GM19238 (cell line): ENCODE measurements at regions not wholly inside any gene's neighbourhood (a gene's known extent, or its start where the extent isn't known, plus 50 kb on each side); places are given as distances from the start of the nearest gene placed in this dataset.
"Not testable (repeated sequence)": the region's sequence is repeated elsewhere in the genome, so short reads cannot be mapped to it uniquely, and the experiment has no call there.

ENCODE experiments used
- DNase-seq: peaks from one replicate; pipeline ENCODE4 v3.0.0; 2011; ENCODE audit warnings: low spot score; ENCODE audit not compliant: insufficient read length

DNA sequence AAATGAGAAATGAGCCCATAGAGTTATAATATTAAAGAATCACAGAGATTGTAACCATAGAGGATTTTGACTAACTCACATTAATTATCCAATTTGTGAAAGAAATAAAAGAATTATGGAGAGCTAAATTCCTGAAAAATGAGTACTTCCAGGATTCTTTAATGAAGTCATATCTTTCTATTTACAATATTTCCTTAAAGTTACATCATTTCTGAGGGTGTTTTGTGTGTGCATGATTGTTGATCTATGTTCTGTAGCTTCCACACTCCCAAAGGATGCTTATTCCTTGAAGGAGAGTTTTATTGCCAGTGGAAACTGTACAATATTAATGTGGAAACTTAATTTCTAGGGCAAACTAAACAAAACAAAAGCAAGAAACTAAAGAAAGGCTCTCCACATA is 299.6 kb downstream of the MDFIC start:
- no peak for DNase-seq

DNA sequence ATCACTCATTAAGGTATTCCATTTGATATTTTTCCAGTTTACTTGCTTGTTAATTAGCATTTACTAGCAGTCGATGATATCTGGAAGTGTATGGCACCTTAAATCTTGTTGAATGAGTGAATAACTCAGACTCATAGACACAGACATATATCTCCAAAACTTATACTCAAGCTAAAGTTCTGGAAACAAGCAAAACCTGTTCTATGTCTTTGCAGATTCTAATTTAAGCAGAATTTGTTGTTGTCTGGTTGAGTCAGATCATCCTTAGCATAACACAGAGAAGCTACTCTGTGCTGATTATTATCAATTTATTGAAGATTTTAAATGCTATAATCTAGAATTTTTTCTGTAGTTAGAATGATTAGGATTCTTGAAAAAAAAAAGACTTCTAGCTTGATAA is 296.2 kb downstream of the MDFIC start:
- DNase-seq = no peak

DNA sequence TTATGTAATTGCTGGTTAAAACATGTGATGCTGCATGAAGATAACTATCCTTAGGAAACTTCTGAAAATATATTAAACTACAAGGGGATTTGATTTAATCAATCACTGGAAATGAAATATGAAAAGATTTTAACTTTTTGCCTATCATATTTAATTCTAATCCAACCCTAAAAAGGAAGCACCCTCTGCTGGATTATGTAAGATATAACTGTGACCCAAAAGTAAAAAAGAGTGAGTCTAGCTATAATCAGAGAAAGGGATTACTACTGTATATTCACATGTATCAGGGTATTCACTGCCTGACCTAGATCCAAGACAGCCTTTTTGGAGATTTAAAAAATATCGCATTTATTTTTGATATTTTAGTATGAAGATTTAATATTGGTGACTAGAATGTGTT is 295.5 kb downstream of the MDFIC start:
- no peak for DNase-seq

DNA sequence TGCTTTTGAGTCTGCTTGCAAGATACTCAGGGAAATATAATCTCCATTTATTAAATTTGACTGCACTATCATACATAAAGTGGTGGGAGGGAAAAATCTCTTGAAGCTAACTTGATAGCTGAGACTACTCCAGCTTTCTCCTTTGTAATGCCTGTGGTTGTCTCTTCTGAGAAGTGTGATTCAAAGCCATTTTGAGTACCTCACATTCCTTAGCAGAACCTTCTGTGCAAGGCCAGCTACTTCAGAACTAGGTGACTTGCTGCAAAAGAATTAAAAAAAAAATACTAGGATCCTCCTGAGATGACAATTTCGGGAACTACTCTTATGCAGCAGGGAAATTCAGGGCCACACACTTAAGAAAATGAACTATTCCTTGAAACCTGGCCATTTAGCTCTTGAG is 294.8 kb downstream of the MDFIC start:
- no peak for DNase-seq

DNA sequence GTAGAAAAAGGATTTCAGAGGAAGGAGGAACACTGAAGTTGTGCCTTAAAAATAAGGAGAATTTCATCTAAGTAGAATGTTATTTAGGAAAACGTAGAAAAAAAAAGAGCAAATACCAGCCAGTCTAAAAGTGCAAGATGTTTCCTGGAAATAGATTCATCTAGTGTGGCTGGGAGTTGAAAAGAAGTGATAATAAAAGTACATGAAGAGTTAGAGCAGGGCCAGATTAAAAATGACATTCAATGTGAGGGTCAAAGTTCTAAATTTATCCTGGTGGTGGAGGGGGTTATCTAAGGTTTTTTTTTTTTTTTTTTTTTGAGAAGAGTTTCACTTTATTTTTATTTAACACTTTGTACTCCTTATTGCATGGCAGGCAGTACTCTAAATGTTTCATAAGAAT is 289.3 kb downstream of the MDFIC start:
- no peak for DNase-seq

DNA sequence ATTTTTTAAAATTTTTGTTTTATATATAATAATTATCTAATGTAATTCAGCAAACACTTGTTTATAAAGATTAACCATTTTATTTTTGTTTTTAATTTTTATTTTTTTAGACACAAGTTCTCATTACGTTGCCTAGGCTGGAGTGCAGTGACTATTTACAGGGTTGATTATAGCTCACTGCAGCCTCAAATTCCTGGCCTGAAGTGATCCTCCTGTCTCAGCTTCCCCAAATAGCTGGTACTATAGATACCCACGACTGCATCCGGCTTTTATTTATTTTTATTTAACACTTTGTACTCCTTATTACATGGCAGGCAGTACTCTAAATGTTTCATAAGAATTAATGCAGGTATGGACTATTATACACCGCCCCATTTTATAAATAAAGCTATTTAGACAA is 288.7 kb downstream of the MDFIC start:
- no peak for DNase-seq

DNA sequence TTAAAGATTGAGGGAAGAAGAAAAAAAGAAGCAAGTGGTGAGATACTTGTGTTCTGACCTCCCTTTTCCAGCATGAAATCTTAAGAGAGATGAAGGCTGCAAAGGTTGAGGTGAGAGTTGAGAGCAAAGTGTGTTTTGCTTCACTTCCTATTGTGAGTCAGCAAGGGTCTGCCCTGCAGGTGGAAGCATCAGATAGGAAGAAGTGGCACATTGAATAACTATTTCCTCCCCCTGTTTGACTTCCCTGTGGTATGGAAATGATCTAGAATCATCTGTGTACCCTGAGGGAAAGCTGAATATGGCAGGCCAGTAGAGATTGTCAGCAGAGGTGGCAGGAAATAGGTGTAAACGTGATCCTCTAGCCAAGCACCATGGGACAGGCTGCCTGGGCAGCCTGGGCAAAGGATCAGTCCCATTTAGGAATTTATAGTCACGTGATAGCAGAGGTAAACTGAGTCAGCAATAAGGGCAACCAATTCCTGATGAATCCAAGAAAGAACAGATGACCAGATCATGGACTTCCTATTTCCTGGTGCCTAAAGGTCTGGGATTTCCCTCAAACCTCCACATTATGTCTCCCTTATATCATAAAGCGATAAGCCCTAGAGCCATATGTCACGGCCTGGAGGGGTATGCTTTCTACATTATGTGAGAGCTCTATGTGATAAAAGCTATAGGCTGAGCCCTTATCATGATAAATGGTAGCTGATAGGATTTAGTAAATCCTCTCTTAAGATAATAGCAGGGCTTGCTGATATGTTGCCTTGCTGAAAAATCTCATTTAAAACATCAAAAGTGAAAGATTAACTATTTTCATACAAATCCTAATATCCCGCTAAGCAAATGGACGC is 287.0 kb downstream of the MDFIC start:
- DNase-seq = no peak

DNA sequence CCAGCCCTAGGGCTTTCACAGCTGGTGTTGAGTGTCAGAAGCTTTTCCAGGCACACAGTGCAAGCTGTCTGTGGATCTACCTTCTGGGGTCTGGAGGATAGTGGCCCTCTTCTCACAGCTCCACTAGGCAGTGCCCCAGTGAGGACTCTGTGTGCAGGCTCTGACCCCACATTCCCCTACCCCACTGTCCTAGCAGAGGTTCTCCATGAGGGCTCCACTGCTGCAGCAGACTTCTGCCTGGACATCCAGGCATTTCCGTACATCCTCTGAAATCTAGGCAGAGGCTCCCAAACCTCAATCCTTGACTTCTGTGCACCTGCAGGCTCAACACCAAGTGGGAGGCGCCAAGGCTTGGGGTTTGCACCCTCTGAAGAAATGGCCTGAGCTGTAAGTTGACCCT is 284.5 kb downstream of the MDFIC start:
- DNase-seq = not testable (repeated sequence)

DNA sequence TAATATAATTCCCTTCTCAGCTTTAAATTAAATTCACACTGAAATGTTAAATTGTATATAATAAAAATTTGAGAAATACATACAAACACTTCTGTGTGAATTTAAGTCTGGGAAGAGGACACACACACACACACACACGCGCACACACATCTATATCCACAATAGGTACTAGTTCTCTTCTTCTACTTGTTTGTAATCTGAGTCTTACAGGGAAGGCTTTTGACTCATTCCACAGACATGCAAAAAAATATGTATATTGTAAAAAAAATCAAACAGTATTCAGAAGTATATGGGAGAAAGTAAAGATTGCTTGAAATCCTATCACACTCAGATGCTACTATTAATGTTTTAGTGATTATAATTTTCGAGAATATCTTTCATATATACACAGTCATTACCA is 276.2 kb downstream of the MDFIC start:
- DNase-seq = no peak

DNA sequence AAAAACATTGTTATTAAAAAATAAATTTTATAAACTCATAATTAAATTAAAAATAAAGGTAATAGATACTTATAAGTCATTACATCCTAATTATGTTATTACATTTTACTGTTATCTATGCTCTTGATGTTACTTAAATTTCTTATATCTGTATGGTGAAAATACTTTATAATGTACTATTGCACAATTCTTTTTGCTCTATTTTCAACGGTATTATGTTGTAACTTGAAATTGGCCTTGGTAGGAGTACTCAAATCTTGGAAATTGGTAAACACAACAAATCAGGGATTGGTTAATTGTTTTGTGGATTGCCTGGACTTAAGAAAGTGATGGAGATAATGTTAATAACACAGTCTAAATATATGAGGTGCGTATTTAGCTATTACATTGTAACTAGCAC is 273.3 kb downstream of the MDFIC start:
- DNase-seq = no peak

DNA sequence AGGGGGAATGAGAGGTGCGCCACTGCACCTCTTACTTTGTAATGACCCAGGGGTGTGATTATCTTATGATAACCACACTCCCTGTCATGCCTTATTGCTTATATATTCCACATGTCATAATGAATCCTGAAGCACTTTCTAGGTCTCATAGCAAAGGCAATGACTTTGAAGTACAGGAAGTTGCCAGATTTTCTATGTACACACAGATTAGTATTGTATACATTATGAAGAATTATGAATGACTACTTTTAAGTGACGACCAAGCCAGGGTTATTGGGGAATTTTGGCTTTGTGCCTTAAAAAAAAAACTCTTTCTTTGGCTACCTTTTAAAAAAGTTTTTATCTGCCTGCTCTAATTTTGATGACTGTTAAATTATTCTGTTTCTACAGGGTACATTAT is 269.6 kb downstream of the MDFIC start:
- DNase-seq = no peak

DNA sequence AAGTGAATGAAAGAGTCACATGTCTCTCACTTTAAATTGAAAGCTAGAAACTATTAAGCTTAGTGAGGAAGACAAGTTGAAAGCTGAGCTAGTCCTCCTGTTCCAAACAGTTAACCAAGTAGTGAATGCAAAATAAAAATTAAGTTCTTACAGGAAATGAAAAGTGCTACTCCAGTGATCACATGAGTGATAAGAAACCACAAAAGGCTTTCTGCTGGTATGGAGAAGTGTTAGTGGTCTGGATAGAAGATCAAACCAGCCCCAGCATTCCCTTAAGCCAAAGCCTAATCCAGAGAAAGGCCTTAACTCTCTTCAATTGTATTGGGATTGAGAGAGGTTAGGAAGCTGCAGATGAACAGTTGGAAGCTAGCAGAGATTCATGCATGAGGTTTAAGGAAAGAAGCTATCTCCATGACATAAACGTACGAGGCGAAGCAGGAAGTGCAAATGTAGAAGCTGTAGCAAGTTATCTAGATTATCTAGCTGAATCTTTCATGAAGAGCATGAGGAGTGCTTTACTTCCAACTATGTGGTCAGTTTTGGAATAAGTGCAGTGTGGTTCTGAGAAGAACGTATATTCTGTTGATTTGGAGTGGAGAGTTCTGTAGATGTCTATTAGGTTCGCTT is 261.6 kb downstream of the MDFIC start:
- no peak for DNase-seq

DNA sequence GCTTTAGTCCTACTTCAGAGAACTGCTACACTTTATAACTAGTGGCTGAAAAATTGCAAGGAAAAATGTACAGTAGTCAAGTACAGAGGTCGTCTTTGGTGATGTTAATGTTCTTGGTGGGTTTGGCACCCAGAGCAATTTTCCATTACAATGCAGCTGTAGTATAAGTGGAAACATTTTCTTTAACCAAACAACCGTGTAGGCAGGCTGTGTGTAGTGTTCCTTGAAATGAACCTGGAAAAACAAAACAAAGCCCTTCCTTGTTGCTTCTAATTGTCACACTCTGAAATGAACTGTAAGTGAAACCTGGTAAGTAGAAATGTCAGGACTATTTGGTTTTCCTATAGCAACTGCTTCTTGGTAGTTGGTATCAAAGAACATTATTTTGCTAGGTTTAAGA is 256.9 kb downstream of the MDFIC start:
- no peak for DNase-seq

DNA sequence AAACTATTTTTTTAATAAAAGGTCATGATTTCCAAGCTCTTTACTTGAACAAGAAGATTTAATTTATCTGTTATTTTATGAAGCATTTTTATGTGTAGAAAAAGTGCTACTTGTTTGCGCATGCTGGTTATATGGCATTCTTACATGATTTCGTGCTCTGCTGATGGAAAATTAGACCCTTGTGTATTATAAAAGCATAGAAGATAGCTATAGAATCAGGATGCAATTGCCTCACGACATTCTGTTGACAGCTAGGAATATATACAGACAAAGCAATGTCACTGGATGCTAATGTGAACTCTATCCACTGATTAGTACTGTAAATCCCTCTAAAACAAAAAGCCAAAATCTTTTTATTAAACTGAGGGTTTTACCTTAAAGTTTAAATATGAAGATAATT is 255.9 kb downstream of the MDFIC start:
- no peak for DNase-seq

DNA sequence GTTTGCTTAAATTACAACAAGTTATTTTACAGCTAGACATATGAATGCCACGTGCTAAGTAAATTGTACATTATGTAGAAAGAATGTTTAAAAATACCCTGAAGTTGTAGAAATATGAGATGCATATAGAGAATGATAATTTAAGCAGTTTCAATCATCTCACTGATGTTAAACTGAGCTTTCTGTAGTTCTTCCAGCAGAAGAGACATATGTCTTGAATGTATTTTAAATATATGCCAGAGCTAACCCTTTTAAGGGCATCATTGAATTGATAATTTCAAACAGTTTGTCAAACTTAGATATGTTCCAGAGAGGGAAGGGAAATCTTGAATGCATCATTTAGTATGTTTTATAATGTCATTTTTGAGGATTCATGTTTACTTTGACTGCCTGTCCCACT is 255.2 kb downstream of the MDFIC start:
- no peak for DNase-seq

DNA sequence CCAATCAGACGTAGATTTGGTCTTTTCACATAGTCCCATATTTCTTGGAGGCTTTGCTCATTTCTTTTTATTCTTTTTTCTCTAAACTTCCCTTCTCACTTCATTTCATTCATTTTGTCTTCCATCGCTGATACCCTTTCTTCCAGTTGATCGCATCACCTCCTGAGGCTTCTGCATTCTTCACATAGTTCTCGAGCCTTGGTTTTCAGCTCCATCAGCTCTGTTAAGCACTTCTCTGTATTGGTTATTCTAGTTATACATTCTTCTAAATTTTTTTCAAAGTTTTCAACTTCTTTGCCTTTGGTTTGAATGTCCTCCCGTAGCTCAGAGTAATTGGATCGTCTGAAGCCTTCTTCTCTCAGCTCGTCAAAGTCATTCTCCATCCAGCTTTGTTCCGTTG is 250.5 kb downstream of the MDFIC start:
- not testable (repeated sequence) for DNase-seq

DNA sequence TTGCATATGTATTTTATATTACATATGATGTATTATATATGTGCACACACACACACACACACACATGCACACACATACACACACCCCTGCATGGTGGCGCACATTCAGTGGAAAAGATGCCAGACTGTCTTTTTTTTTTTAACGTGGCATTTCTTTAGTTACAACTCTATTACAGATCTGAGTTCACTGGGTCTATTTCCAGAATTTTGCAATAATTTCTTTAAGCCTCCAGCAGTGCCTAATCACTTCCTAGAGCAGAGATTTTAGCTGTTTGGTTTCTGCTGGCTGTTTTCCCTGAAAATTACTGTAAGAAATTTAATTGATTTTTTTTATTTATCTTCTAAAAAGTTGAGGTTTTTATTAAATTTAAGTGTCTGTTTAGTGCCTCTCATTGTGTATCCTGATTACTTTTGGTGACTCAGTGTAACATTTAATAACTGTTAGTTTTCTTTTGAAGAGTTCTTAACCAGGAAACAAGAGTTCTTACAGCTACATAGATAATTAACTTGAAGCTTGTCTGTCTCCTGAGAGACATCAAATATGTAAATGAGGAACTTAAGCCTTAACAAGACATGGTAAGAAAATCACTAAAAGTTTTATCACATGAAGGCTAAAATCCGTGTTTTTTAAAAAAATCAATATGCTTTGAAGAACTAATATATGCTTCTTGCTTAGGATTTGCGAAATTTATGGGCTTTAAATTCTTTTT is 232.0 kb downstream of the MDFIC start:
- no peak for DNase-seq

DNA sequence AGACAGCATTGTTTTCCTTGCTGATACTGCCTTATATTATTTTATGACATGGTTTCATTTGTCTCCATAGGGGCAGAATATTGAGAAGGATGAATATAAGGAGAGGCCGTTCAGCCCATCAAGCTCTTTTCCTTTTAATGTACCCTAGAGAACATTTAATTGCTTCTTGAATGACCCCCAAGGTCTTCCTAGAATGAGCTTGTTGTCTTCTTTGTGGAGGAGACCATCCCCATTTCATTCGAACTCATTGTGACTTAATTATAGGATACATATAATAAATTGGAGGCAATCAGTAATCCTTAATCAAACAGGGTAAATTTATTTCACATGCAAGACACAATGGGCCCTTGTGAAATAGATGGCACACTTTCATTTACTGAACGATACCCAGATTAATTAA is 231.3 kb downstream of the MDFIC start:
- no peak for DNase-seq

DNA sequence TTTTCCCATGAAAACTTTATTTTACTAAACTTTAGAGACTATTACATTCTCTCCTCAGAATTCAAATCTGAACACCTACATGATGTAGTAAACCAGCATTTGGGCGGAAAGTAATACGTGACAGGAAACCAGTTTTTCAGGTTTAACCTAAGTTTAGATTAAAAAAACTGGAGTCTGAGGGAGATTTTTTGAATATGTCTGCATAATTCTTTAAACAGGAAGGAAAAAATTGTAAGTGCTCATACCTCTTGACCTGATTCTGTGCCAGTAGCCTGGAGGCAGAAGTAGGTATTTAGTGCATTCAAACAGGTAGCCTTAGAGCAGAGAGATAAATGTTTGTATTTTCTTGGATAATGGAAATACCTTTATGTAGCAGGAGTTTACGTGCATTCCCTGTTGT is 224.3 kb downstream of the MDFIC start:
- DNase-seq = no peak

DNA sequence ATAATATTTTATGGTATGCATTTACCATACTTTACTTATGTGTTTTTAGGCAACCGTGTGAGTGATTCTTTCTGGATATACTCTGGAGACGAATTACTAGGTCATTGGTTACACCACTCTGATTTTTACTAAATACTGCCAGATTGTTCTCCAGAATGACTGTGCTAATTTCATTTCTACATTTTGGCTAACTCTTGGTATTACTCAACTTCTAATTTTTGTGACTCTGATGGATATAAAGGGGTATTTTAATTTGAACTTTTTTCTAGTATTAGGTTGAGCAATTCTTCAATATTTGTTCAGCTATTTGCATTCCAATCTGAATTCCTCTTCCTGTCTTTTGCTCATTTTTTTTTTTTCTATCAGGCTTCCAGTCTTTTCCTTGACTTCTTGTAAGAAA is 223.6 kb downstream of the MDFIC start:
- DNase-seq = no peak

DNA sequence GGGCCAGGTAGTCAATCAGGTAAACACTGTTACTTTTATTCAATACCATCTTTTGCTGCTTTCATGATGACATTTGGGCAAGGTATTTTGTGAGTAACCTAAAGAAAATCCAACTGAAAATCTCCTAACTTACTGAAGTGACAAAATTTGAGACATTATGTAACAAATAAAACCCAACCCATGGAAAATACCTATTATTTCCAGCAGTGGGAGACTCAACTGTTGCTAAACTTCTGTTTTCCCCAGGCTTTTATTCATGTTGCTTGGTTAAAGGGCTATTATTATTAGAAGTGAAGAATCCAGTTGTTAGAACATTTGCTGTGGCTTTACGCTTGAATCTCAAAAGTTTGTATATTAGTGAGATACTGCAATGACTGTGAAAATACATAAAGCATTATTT is 215.9 kb downstream of the MDFIC start:
- no peak for DNase-seq

DNA sequence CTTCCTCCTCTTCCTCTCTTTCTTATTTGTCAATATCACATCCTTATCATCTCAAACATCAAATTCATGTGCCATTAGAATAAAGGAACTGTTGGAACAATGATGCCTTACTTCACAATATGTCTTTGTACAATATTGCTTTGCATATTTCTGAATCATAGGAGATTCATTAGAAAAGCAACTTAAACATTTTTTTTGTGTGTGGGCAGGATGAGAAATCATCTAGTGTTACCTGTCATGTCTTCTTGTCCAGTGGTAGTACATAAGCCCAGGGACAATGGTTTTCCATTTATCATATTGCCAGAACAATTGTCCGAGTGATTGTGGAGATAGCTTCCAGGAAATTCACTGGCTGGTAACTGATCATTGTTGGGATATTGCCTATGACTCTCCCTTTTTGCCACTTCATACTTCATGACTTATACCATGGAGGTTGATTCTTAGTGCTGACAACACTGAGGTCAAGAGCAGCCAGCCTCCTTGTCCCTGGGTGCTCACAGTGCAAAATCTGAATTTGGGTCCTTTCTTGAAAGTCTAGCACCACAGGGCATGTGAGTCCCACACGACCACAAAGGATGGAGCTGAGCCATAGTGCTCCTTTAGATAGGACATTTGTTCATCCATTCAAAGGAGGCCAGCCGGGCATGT is 215.0 kb downstream of the MDFIC start:
- no peak for DNase-seq
